ENCODE measurements at regions not wholly inside any gene's neighbourhood (a gene's known extent, or its start where the extent isn't known, plus 50 kb on each side); places are given as distances from the start of the nearest gene placed in this dataset.

GRCh38 chr18:40402052-40402451 is 1553.0 kb upstream of the PIK3C3 start:
- DNase-seq (ENCODE audit: extremely low spot score), result no peak
- TF ChIP-seq PKNOX1 (IDR thresholded peaks at IDR 0.05) (no peak), HDGF (IDR thresholded peaks at IDR 0.05; ENCODE audit: borderline replicate concordance) (no peak), ZNF384 (IDR thresholded peaks at IDR 0.05) (no peak), ARNT (IDR thresholded peaks at IDR 0.05) (no peak), FOXK2 (IDR thresholded peaks at IDR 0.05) (no peak), SP1 (IDR thresholded peaks at IDR 0.05) (no peak), L3MBTL2 (conservative IDR thresholded peaks at IDR 0.05) (no peak), ELF4 (IDR thresholded peaks at IDR 0.05) (no peak)
- ChIA-PET CTCF (interaction anchor here (0.7 kb wide), 1 partner anchor 564 kb away, joined by 3 read pairs; no protein-coding TSS in a partner anchor), POLR2A (no interaction called here)

- TF ChIP-seq CTBP1 (IDR thresholded peaks at IDR 0.05; ENCODE audit: borderline replicate concordance) (no peak), FOXK2 (IDR thresholded peaks at IDR 0.05) (no peak)
- no peak for DNase-seq (ENCODE audit: extremely low spot score)
- CTCF ChIA-PET, result no interaction called here
- POLR2A ChIA-PET, result no interaction called here
These were observed 1566.9 kb upstream of the PIK3C3 start for GRCh38 chr18:40388121-40388520.

GRCh38 chr18:40387130-40387787 is 1567.8 kb upstream of the PIK3C3 start:
- ChIA-PET POLR2A (no interaction called here), CTCF (no interaction called here)
- TF ChIP-seq SUZ12 (IDR thresholded peaks at IDR 0.05), result no peak
- no peak for TF ChIP-seq ZNF384 (IDR thresholded peaks at IDR 0.05)
- TF ChIP-seq FOXA1 (IDR thresholded peaks at IDR 0.05), result no peak
- TF ChIP-seq BHLHE40 (IDR thresholded peaks at IDR 0.05; ENCODE audit: borderline replicate concordance), result no peak
- TF ChIP-seq PKNOX1 (IDR thresholded peaks at IDR 0.05), result no peak
- no peak for TF ChIP-seq TARDBP (IDR thresholded peaks at IDR 0.05)
- no peak for TF ChIP-seq ELF4 (IDR thresholded peaks at IDR 0.05)
- no peak for TF ChIP-seq LEF1 (IDR thresholded peaks at IDR 0.05; ENCODE audit: borderline replicate concordance)
- TF ChIP-seq NFRKB (IDR thresholded peaks at IDR 0.05), result no peak
- TF ChIP-seq SP1 (IDR thresholded peaks at IDR 0.05), result no peak
- no peak for TF ChIP-seq CTBP1 (IDR thresholded peaks at IDR 0.05; ENCODE audit: borderline replicate concordance)
- TF ChIP-seq FOXK2 (IDR thresholded peaks at IDR 0.05), result no peak
- DNase-seq (ENCODE audit: extremely low spot score), result no peak

- ChIA-PET POLR2A (no interaction called here), CTCF (no interaction called here)
- DNase-seq (ENCODE audit: extremely low spot score), result no peak
- TF ChIP-seq FOXM1 (IDR thresholded peaks at IDR 0.05; ENCODE audit: borderline replicate concordance) (no peak), HDGF (IDR thresholded peaks at IDR 0.05; ENCODE audit: borderline replicate concordance) (no peak), SUZ12 (IDR thresholded peaks at IDR 0.05) (no peak), FOXA1 (IDR thresholded peaks at IDR 0.05) (no peak), LEF1 (IDR thresholded peaks at IDR 0.05; ENCODE audit: borderline replicate concordance) (no peak), ELF4 (IDR thresholded peaks at IDR 0.05) (no peak), L3MBTL2 (conservative IDR thresholded peaks at IDR 0.05) (no peak), ARNT (IDR thresholded peaks at IDR 0.05) (no peak), CTBP1 (IDR thresholded peaks at IDR 0.05; ENCODE audit: borderline replicate concordance) (no peak), ZNF384 (IDR thresholded peaks at IDR 0.05) (no peak), NFRKB (IDR thresholded peaks at IDR 0.05) (no peak), TARDBP (IDR thresholded peaks at IDR 0.05) (no peak), FOXK2 (IDR thresholded peaks at IDR 0.05) (no peak), PKNOX1 (IDR thresholded peaks at IDR 0.05) (no peak), SP1 (IDR thresholded peaks at IDR 0.05) (no peak)
These were observed 1572.8 kb upstream of the PIK3C3 start for GRCh38 chr18:40382197-40382596.

- TF ChIP-seq ARNT (IDR thresholded peaks at IDR 0.05) (no peak), FOXA1 (IDR thresholded peaks at IDR 0.05) (no peak), HDGF (IDR thresholded peaks at IDR 0.05; ENCODE audit: borderline replicate concordance) (no peak), NFRKB (IDR thresholded peaks at IDR 0.05) (no peak), ZNF384 (IDR thresholded peaks at IDR 0.05) (no peak), LEF1 (IDR thresholded peaks at IDR 0.05; ENCODE audit: borderline replicate concordance) (no peak), TARDBP (IDR thresholded peaks at IDR 0.05) (no peak), ELF4 (IDR thresholded peaks at IDR 0.05) (no peak), SUZ12 (IDR thresholded peaks at IDR 0.05) (no peak), SP1 (IDR thresholded peaks at IDR 0.05) (no peak), FOXM1 (IDR thresholded peaks at IDR 0.05; ENCODE audit: borderline replicate concordance) (no peak), L3MBTL2 (conservative IDR thresholded peaks at IDR 0.05) (no peak), FOXK2 (IDR thresholded peaks at IDR 0.05) (no peak), CTBP1 (IDR thresholded peaks at IDR 0.05; ENCODE audit: borderline replicate concordance) (no peak), PKNOX1 (IDR thresholded peaks at IDR 0.05) (no peak)
- no peak for DNase-seq (ENCODE audit: extremely low spot score)
- POLR2A ChIA-PET, result no interaction called here
- CTCF ChIA-PET, result interaction anchor here (0.6 kb wide), 1 partner anchor 24 kb away, joined by 3 read pairs; no protein-coding TSS in a partner anchor
These were observed 1574.2 kb upstream of the PIK3C3 start for GRCh38 chr18:40380686-40381439.

Measured in HEK293T (cell line).